ENCODE measurements at regions not wholly inside any gene's neighbourhood (a gene's known extent, or its start where the extent isn't known, plus 50 kb on each side); places are given as distances from the start of the nearest gene placed in this dataset.

DNA sequence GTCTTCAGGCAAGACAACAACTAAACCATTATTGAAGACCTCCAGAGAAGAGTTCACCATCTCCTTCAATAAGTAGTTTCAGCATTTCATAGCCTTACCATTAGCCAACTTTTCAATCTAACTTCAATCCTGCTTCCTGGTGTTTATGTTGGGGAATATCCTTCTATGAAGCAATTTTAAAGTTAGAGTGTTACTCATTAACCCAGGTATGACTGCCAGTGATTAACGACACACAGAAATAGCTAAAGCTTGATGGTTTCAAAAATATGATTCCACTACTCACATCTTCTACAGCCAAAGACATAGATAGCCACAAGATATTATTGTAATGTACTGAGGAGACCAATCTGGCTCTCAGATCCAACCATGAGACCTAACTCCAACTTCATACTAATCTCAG lies 403.2 kb downstream of the EFNB2 start:
- TF ChIP-seq CTCF (IDR thresholded peaks at IDR 0.05): no peak
- TF ChIP-seq POLR2A (IDR thresholded peaks at IDR 0.05): no peak

Measured in lower leg skin (tissue), 3 donors.